ENCODE measurements at regions not wholly inside any gene's neighbourhood (a gene's known extent, or its start where the extent isn't known, plus 50 kb on each side); places are given as distances from the start of the nearest gene placed in this dataset.

- no peak overlapping the region for H3K23ac ChIP-seq (ENCODE audit: insufficient read length)
- H3K27ac ChIP-seq (ENCODE audit: low read depth, low read length): no peak overlapping the region
- CTCF ChIA-PET (ENCODE audit: partially characterized antibody): interaction anchor here (1.0 to 1.5 kb wide), 3 partner anchors 10 to 220 kb away, joined by 3 to 5 read pairs (median 4); no protein-coding TSS in a partner anchor
- H2BK12ac ChIP-seq (ENCODE audit: low read depth, low read length): no peak overlapping the region
- no peak overlapping the region for H3K14ac ChIP-seq (ENCODE audit: insufficient read length)
- no peak for DNase-seq (ENCODE audit: low read depth in 1 of 2, low spot score in 2 of 2)
- H3K4ac ChIP-seq (replicated peaks; ENCODE audit: insufficient read length, low read depth, low read length): no peak overlapping the region
- no peak overlapping the region for H4K8ac ChIP-seq (ENCODE audit: extremely low read depth, insufficient read depth, low read length)
- H2BK20ac ChIP-seq (ENCODE audit: low read length): no peak overlapping the region
- H2BK5ac ChIP-seq (ENCODE audit: low read depth, low read length): no peak overlapping the region
- H3K9me3 ChIP-seq (ENCODE audit: insufficient read depth in 2 of 2, low read depth in 1 of 2, low read length in 1 of 2): no peaks in the 10 kb centered on the region
- no peaks in the 10 kb centered on the region for H3K23me2 ChIP-seq (ENCODE audit: low read depth, low read length)
- no peak overlapping the region for H3K56ac ChIP-seq (replicated peaks; ENCODE audit: insufficient read length, low read depth, low read length)
- H4K91ac ChIP-seq (replicated peaks; ENCODE audit: insufficient read length, low read length): no peak overlapping the region
- no peak overlapping the region for H2AFZ ChIP-seq (ENCODE audit: low read length)
- H2AK5ac ChIP-seq (ENCODE audit: low read depth, low read length): no peak overlapping the region
- POLR2A ChIA-PET (ENCODE audit: partially characterized antibody): no interaction called here
- 96% methylated on average over 3 of the region's 3 CpGs; no CpG with 5 or more reads in 1 of the 2 experiments for whole genome bisulfite sequencing, 2 experiments (ENCODE audit: extremely low coverage in 1 of 2, insufficient coverage in 1 of 2, insufficient read length in 1 of 2, insufficient replicate concordance in 2 of 2, low coverage in 1 of 2, low lambda C conversion rate in 2 of 2, missing lambda C conversion rate in 1 of 2)
- no peak overlapping the region for H4K5ac ChIP-seq (ENCODE audit: insufficient read length, low read depth, low read length)
- H3K79me2 ChIP-seq (ENCODE audit: control insufficient read depth in 1 of 2, insufficient read depth in 2 of 2, low read length in 2 of 2): no peaks in the 10 kb centered on the region
- H3K36me3 ChIP-seq (ENCODE audit: control insufficient read depth in 2 of 4, insufficient read depth in 4 of 4, low read length in 3 of 4): no peaks in the 10 kb centered on the region
- H3K9ac ChIP-seq (replicated peaks in 1 of 4; ENCODE audit: extremely low read depth in 1 of 4, low read depth in 3 of 4, low read length in 3 of 4): peak overlapping the region in 1 of 4 experiments; percentile 13; a peak in 1 of 7 replicates
- no peaks in the 10 kb centered on the region for H3K79me1 ChIP-seq (ENCODE audit: low read depth, low read length)
- no peak overlapping the region for H3K4me2 ChIP-seq (ENCODE audit: insufficient read depth in 1 of 2, low read depth in 2 of 2, low read length in 2 of 2)
- no peaks in the 10 kb centered on the region for H4K20me1 ChIP-seq (replicated peaks in 1 of 2; ENCODE audit: control insufficient read depth in 1 of 2, insufficient read depth in 2 of 2, low read length in 2 of 2)
- H2BK120ac ChIP-seq (replicated peaks; ENCODE audit: low read depth, low read length): no peak overlapping the region
- no peak overlapping the region for H3K18ac ChIP-seq (ENCODE audit: extremely low read depth, low read length)
- H2BK15ac ChIP-seq (ENCODE audit: low read length): no peak overlapping the region
- no peaks in the 10 kb centered on the region for H3K27me3 ChIP-seq (replicated peaks in 1 of 4; ENCODE audit: control insufficient read depth in 3 of 4, extremely low read depth in 1 of 4, insufficient read depth in 3 of 4, low read length in 3 of 4)
- FAIRE-seq: no peak
- no peak for TF ChIP-seq TEAD4 (IDR thresholded peaks at IDR 0.05; ENCODE audit: low read depth, low read length)
- TF ChIP-seq GABPA (IDR thresholded peaks at IDR 0.05; ENCODE audit: borderline replicate concordance, insufficient read depth, low read length): no peak
- TF ChIP-seq CTCF (IDR thresholded peaks at IDR 0.05; ENCODE audit: control extremely low read depth in 1 of 3, insufficient read depth in 1 of 3, low read depth in 1 of 3, low read length in 3 of 3): no peak
- no peak for TF ChIP-seq ASH2L (IDR thresholded peaks at IDR 0.05; ENCODE audit: low read length)
- TF ChIP-seq JUND (IDR thresholded peaks at IDR 0.05; ENCODE audit: low read length): no peak
- no peak for TF ChIP-seq CTBP2 (IDR thresholded peaks at IDR 0.05; ENCODE audit: borderline replicate concordance, insufficient read depth, insufficient read length, low read length)
- TF ChIP-seq YY1 (IDR thresholded peaks at IDR 0.05; ENCODE audit: low read depth, low read length): no peak
- no peak overlapping the region for H3K4me3 ChIP-seq (ENCODE audit: extremely low read depth in 1 of 4, insufficient read depth in 2 of 4, low read depth in 3 of 4, low read length in 4 of 4)
- no peaks in the 10 kb centered on the region for H3K4me1 ChIP-seq (replicated peaks in 1 of 4; ENCODE audit: control insufficient read depth in 3 of 4, insufficient read depth in 4 of 4, low read length in 3 of 4)
Observed at GRCh38 chr13:103130681-103131210, 64.5 kb upstream of the SLC10A2 start.
